HG03159 (cell line): ENCODE measurements at regions not wholly inside any gene's neighbourhood (a gene's known extent, or its start where the extent isn't known, plus 50 kb on each side); places are given as distances from the start of the nearest gene placed in this dataset.

ENCODE experiments used
- ATAC-seq: cut with Tn5 transposase; IDR thresholded peaks from one replicate; pipeline ENCODE4 v1.9.1; 2021; ENCODE audit warnings: mild to moderate bottlenecking, moderate library complexity; ENCODE audit not compliant: unreplicated experiment

DNA sequence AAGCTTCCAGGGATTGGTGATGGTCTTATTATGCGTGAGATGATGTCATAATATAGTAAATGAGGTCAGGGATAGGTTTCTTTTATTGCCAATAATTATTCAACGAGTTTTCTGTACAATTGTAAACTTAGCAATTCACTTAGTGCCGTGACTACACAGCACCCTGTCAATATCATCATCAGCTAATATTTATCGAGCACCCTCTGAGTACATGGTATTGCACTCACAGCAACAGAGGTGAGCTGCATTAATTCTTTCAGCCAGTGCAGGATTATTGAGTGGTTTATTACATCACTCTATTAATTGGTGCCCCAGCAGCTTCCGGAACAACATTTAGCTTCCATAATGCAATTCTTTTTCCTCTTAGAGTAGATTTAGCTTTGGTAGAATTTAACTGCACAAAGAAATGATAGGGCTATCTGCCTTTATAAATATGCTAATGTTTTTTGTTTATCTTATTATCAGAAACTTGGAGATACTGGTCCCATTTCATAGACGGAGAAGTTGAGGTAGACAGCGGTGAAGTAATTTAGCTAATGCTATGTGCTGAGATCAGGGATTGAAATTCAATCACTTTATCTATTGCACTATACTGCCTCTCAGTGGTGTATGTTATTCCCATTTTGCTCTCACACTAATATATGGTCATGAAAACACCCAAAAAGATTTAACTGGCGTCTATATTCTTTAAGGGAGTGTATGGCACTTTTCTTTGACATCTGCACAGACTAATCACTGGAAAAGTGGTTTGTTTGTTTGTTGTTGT, 726.1 kb upstream of the WWC1 start:
- no peak for ATAC-seq

DNA sequence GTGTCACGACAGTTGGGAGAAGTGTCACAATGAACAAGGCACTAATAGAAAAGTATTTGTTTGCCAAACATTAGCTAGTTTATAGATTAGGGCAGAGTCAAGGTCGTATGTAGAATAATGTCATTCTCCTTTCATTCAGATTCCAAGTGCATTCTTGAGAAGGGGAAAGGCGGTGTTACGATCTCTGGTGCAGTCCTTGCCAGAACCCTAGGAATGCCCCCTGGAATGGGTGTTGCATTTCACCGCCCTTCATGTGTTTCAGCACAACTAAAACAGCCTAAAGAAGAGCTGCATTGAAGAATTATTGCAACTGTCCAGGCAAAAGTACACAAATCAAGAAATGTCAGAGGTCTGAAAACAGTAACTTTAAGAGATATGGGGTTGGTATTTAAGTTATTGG, 721.0 kb upstream of the WWC1 start:
- no peak for ATAC-seq

DNA sequence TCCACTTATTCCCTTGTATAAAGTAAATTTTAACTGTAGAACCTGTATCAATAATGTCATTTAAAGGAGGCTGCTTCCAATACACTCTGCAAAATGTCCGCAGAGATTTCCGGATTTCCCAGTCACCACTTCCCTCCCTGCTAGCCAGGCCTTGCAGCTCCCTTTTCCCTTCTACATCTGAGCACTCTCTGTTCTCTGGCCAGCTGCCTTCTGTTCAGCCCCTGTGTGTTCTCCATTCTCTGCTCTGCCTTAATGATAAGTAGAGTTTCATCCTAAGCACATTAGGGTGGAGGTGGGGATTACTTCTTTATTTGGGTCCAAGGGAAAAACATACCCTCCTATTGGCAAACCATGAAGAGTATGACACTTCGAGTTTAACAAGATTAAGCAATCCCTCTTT, 719.6 kb upstream of the WWC1 start:
- ATAC-seq = no peak

DNA sequence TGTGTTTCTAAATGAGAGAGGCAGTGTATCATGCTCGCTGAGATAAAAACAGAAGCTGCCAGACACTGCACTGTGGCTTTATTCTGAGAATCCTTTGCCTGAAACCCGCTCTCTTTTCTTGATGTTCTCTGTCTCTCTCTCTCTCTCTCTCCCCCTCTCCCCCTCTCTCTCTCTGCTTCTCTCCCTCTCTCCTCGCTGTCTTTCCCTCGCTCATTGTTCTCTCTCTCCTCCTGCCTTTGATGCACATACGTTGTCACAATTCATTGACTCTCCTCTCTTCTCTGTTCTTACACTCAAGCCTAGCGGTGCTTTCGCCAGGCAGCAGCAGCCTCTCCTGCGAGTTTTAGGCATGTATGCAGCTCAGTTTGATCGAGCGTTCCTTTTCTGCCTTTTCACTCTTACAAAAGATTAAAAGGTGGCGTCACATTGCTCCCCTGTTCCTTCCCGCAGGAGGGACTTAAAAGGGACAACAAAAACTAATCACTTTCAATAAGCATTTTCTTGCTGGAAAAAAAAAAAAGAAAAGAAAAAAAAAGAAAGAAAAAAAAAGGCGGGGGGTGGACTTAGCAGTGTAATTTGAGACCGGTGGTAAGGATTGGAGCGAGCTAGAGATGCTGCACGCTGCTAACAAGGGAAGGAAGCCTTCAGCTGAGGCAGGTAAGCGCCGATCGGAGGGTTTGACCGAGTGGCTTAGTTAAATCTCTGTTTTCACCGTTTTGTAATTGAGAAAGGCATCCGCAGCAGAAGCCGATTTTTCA, 717.9 kb upstream of the WWC1 start:
- no peak for ATAC-seq

DNA sequence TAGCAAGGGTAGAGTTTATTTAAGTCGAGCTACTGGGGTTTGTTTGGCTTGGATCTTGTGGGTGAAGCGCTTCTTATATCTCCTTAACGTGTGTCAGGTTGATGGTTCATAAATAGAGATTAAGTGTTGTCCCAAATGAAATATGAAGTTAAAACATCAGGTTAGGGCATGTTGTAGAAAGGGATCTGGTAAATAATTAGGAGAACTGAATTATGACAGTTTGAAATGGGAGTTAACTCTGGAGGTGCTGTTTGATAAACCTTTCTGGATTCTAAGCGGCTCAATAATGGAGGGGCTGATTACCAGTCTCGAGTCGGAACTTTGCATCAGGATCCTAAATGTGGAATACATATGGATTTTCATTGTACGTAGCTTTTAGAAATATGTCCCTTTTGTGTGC, 717.0 kb upstream of the WWC1 start:
- no peak for ATAC-seq

DNA sequence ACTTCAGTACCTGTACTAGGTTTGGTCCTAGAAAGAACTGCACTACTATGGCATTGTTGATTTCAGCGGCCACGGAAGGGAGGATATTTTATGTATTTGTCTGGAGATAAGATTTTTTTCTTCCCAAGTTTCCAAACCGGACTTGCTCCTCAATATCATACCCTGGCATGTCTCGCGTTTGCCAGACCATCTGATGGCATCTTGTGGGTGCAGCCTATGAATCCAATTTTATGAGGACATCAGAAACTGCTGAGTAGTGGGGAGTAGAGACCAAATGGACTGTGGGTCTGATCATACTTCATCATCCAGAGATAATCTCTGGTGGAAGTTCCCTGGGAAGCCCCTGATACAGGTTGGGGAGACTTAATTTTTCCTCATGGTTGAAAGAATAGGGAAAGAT, 716.1 kb upstream of the WWC1 start:
- ATAC-seq = no peak

DNA sequence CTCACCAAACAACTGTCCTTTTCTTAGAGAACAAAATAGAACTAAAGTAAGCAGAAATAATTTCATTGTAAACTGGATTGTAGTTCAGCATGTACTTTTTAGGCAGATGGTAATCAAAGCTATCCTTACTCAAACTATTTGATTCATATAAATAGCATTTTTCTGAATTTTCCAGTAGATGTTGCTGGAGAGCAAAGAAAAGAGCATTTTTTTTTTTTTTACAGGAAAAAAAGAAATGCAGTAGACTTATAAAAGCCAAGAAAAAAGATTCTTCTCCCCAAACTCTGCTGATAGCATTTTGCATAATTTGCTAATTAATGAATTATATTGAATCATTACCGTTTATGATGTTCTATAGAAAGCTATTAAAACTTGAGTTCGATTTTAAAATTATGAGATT, 715.3 kb upstream of the WWC1 start:
- ATAC-seq = no peak

DNA sequence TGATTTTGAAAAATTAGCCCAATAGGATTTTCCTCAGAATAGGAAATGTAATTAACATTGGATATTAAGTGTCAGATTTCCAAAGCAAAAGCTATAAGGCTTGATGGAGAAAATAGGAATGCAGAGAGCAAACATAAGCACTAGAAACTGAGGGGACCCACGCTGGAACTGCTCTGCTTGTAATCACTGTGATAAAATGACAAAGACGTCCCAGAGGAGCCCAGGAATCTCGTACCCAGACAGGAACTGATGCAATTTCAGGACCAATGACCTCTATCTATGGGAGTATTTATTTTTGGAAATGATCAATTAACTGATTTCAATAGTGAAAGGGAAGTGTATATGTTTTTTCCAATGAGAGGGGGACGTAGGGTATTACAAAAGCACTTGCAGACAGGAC, 714.5 kb upstream of the WWC1 start:
- no peak for ATAC-seq

DNA sequence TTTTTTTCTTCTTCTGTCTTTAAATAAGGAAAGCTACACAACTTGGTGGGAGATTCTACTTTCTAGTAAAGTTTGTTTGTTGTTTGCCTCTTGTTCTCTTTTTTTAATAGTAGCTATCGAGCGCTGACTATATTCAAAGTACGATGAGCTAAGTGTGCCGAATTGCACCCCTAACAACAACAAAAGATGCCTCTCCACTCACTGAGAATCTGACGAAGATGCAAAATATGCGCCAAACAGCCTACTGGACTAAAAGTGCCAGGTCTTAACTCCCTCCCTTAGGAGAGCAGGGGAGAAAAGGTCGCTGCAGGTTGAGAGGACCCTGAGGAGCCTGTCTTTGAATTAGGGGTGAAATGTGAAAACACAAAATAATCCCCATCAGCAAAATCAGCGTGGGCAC, 713.8 kb upstream of the WWC1 start:
- ATAC-seq = no peak

DNA sequence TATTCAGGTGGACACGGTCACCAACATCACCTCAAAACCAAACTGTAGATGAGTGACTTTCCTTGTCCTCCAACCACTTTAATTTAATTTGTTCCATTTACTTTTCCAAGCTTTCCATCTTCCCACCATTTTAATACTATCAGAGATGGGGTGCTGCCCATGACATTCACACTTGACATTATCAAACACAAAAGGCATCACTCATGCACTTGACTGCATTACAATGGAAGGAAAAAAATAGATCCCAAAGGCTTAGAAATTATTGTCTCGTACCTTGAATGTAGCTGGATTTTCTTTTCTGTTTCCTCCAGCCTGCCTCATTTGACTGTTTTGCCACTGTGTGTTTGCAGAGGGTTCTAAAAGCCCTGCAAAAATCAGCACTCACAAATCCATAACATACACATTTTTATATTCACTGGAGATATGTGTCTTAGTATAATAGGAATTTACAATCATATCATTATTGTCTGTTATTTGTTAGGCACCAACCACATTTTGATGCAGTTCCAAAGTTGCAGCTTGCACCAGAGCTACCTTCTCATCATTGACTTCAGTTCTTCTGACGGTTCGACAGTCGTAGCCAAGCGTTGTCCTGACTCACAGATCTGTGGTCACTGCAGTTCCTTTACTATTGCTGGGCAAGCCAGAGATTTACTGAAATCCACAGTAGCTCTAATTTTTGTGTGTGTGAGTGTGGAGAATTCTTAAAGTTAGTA, 712.3 kb upstream of the WWC1 start:
- ATAC-seq = no peak

DNA sequence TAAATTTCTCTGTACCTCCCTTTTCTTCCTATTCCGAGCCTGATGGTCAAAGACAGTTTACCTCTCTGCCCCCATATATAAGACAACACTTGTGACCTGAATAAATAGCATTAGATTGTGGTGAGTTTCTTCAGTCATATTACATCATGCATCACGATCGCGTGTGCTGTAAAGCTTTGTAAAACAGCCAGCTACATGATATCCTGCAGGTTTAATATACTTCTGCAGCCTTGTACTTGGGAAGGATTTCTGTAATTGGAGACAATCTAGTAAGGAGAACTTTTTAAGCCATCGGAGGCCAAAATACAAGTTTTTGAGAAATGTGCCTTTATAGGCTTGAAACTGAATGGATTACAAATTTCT, 711.8 kb upstream of the WWC1 start:
- ATAC-seq = no peak

DNA sequence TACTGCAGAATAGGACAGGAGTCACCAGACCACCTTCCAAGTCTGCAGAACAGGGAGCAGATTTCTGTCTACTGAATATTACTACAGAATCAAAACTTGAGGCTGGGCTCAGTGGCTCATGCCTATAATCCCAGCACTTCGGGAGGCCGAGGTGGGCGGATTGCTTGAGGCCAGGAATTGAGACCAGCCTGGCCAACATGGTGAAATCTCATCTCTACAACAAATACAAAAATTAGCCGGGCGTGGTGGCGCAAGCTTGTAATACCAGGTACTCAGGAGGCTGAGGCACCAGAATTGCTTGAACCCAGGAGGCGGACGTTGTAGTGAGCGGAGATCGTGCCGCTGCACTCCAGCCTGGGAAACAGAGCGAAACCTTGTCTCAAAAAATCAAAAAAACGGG, 710.8 kb upstream of the WWC1 start:
- no peak for ATAC-seq

DNA sequence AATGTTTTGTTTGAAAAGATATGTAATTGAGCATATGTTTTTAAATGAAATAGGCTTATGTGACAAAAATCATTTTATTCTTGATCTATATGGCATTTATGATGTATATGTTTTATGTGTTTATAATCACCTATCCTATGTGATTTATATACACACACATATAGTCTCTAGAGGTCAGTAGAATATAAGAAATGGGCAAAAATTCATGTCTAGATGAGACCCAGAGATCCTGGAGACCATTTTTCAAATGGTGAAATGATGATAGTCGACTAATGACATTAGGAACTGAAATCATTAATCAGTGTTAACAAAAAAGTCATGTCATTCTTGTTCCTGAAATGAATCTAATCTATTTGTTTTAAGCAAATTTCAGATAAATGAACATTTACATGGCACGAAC, 709.2 kb upstream of the WWC1 start:
- no peak for ATAC-seq

DNA sequence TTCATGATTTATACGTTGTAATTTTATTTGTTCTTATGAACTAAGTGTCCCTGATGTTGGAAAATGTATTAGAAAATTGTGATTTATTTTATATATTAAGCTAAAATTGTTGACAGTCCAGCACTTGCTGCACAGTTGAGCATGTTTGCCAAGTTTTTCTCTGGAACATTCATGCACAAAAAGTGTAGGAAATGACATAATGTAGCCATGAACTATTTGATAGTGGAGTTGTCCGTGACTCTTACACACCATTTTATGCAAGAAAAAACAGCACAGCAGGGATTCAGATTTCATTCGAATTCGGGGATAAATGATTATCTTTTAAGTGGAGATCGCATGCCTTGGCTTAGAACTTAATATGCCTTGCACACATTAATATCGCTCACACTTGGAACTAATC, 708.6 kb upstream of the WWC1 start:
- no peak for ATAC-seq

DNA sequence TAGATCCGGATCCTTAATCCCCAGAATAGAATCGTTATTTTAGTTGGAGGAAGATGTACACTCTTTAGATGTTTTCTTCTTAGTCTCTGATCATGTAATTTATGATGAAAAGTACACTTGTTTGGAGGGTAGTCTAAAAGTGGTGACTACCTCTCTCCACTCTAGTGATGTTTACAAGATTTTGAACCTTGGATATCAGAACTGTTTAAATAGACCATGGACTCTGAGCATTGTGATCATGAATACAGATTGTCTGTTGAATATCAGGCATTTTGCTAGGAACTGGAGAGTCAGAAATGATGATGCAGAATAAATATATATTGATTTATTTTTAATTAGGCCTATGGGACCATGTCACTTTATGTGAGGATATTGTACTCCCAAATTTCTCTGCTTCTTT, 706.3 kb upstream of the WWC1 start:
- no peak for ATAC-seq

DNA sequence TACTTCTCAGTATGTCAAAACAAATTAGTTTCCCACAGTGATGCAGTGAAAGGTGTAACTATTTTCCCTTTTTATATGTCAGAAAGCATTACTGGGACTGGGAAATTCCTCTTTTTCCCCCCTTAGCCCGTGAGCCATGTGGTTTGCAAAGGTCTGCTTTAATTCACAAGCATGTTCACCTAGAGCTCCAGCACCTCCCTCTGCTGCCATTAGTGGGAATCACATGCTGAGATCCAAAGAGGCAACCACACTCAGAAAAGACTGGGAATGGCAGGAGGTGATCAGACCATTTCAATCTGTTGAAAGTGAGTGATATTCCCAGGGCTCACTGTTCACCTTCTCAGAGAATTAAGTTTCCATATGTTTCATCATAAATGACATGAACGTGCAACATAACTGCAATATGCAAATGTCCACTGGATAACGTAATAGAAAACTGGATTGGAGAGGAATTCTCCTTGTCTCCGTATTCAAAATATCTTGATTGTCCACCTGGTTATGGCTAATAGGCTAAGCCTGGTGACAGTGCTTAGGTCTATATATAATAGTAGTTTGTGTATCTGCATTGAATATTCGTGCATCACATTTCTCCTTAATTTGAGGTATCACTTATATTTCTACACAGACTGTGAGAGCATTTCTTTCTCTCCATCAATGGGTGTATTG, 703.5 kb upstream of the WWC1 start:
- ATAC-seq = no peak

DNA sequence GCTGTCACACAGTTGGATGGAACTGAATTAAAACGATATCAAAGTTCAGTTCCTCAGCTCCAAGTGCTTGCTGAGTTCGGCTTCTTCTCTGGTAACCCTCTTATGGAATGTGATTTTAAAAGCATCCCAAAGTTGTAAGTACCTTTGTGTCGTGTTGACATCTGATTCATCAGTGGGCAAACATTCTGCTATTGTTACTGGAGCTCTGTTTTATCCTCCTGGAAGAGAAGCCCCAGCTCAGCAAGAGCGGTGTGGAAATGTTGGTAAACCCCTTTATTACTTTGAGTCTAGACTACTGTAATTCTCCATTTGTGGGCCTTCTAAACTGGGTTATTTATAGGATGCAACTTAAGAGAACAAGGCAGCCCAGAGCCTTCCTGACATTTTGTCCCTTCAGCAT, 699.3 kb upstream of the WWC1 start:
- ATAC-seq = no peak

DNA sequence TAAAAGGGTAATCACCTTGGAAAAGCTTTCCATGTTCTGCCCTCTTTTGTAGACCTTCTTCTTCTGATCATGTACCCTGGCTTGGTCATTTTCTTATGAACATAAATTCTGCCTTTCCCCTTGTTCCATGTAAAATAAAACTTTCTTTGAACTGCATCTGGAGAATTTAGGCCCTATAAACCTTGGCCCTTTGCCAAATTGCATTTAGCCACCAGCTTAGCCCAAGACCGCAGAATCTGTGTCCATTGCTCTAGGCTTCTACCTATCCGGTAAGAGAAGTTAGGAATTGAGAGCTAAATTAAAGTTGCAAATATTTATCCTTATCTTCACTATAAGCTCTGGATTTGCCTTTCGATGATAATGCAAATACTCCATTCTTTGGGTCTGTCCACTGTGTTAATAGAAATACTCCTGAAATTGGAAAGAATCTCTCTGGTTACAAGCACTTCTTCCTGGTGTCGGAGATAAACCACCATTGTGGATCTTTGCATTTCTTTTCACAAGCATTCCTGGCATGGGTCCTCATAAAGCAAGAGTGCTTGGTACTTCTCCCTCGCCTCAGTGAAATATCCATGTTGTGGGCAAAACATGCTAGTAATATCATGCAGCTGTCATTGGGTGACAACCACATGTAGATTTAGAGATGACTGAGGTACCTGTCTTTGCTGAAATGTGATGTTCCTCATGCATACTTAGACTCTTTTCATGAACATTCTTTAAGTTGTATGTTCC, 698.0 kb upstream of the WWC1 start:
- no peak for ATAC-seq

DNA sequence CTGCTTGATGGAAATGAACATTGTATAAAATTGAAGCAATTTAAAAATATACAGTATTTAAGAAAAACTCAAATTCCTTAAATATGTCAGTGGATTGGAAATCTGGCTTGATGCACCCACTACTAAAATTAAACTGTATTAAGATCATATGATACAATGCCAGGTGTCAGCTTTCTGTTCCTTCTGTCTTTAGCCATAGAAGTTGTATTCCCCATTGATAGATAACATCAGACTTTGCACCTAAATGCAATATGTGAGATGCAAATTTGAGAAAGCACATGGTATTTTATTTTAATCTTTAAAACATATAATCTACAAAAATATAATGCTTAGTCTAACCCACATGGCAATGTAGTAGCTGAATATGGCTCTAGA, 697.4 kb upstream of the WWC1 start:
- no peak for ATAC-seq

DNA sequence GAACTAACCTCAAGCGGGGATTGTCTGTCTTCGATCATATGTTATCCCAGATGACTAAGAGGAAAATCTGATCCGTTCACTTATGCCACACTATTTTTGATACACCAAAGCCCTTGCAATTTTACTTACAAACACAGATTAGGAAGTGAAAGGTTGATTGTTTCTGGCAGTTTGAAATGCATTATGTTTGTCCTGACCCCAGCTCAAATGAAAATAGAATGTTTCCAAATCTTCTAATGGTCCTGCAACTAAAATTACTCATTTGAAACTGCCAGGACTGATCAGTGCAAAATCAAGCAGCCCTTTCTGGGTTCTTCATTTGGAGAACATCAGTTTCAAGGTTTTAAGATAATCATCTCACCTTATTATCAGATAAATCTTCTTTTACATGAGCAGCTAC, 696.7 kb upstream of the WWC1 start:
- ATAC-seq = no peak

DNA sequence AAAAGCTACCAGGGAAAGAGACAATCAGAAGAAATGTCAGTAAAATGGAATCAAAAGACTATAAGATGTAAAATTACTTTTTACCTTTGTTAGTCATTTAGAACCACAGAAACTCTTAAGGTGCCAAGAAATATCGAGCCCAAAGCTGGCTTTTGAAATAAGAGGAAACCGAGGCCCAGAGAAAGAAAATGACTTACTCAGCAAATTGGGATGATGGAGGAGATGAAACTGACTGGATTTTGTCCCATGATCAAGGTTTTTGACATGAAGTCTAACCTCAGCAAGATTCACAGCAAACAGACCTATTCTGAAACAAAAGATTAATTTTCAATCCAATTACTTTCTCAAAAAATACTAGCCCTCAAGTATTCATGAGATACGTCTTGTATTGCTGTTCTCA, 696.2 kb upstream of the WWC1 start:
- ATAC-seq = no peak
